Femur (tissue), 1 donor: ENCODE measurements at regions not wholly inside any gene's neighbourhood (a gene's known extent, or its start where the extent isn't known, plus 50 kb on each side); places are given as distances from the start of the nearest gene placed in this dataset.
"Not testable (repeated sequence)": the region's sequence is repeated elsewhere in the genome, so short reads cannot be mapped to it uniquely, and the experiment has no call there.

Source experiments
- DNase-seq: peaks from one replicate; pipeline ENCODE4 v3.0.0-alpha.2; 2017

DNA sequence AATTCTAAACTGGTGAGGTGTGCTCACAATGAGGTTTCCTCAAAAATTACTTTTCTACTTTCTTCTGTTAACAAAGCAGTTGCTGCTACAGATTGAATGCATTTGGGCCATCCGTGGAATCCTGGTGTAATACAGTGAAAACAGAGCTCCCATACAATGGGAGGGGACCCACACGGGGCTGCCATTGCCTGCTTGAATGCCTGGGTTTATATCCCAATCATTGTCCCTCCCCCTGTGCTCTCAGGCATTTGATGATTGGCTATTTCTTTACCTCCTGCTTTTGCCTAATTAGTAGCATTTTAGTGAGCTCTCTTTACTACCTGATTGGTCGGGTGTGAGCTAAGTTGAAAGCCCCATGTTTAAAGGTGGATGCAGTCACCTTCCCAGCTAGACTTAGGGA lies 52.9 kb upstream of the CSF1 start:
- DNase-seq: not testable (repeated sequence)

DNA sequence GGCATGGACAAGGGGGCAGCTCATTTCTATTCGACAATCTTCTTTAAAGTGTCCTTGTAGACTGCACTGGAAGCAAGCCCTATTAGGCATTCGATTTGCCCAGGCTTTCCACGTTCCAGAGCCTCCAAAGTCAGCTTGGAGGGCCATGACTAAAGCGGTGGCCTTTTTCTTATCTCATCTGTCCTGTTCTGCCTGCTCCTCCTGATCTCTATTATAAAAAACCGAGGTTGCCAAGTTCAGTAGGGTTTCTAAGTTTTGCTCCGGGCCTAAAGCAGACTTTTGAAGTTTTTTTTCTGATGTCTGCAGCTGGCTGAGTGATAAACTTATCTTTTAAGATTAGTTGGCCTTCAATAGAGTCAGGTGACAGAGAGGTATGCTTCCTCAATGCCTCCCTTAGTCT lies 54.7 kb upstream of the CSF1 start:
- DNase-seq: not testable (repeated sequence)

DNA sequence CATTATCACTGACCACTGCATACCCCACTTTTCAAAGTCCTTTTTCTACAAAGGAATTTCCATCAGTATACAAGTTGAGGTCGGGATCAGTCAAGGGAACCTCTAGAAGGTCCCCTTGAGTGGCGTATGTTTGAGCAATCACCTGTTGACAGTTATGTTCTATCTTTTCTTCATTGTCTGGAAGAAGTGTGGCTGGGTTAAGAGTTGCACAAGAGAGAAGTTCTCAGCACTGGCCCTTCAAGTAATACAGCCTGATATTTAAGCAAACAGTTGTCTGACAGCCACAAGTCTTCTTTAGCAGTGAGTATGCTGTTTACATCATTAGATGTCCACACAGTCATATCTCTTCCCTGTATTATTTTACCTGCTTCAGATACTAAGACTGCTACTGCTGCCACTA lies 56.7 kb upstream of the CSF1 start:
- DNase-seq: not testable (repeated sequence)

DNA sequence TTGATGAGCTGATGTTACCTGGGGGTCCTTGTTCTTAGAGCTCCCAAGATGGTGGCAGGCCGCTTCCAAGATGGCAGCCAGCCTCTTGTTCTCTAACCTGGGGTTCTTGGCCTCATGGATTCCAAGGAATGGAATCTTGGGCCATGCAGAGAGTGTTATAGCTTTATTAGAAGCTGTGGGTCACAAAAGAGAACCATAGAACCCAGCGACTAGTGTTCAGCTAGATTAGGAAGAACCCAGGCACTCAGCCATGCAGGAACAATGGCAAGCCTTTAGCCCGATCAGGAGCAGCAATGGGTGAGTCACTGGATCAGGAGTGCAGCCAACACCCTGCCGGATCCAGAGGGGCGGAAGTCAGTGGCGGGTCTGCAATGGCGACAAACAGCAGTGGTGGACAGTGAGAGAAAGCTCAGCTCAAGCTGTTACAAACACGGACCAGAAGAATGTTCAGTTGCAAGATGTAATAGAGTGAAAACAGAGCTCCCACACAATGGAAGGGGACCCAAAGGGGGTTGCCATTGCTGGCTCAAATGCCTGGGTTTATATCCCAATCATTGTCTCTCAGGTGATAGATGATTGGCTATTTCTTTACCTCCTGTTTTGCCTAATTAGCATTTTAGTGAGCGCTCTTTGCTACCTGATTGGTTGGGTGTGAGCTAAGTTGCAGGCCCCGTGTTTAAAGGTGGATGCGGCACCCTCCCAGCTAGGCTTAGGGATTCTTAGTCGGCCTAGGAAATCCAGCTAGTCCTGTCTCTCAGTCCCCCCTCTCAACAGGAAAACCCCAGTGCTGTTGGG lies 58.2 kb upstream of the CSF1 start:
- DNase-seq: not testable (repeated sequence)

DNA sequence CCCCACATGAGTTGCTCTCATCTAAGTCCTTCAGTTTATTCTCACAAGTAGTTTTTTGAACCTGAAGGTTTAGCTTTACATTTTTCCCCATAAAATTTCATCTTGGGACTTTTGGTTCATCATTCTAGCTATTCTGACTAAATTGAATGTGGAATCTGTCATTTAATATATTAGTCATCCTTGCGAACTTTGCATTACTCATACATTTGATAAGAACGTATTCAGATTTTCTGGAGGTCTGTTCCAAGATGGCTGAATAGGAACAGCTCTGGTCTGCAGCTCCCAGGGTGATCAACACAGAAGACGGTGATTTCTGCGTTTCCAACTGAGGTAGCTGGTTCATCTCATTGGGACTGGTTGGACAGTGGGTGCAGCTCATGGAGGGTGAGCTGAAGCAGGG lies 59.8 kb upstream of the CSF1 start:
- DNase-seq: no peak

DNA sequence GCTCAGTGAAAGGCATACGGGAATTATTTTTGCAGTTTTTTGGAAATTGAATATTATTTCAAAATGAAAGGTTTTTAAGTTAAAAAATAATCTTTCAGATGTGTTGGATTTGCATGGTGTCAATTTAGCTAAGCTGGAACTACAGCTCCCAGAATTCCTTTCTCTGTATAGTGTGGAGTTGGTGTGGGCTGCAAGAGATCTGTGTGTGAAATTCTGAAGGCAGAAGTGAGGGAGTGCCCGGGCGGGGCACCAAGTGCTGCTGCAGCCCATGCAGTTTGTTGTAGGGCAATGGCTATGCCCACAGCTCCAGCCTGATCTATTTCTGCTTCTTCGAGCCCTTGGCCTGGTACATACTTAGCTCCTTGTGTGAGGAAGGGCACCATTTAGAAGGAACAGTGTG lies 60.5 kb upstream of the CSF1 start:
- DNase-seq: no peak

DNA sequence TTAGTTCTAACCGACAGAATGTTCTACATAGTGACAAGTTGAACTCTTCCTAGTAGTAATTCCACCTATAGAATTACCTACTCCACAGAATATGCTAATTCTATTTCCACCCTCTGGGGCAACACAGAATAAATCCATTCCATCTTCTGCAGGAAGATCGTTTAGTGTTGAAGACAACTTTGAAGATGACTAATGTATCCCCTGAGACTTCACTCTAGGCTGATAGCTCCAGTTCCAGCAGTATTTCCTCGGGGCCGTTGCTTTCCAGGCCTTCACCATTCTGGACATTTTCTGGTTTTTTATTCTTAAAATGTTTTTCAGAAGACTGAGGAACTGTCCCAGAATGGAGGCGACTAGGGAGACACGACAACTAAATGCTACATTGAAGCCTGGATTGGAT lies 61.0 kb upstream of the CSF1 start:
- no peak for DNase-seq

DNA sequence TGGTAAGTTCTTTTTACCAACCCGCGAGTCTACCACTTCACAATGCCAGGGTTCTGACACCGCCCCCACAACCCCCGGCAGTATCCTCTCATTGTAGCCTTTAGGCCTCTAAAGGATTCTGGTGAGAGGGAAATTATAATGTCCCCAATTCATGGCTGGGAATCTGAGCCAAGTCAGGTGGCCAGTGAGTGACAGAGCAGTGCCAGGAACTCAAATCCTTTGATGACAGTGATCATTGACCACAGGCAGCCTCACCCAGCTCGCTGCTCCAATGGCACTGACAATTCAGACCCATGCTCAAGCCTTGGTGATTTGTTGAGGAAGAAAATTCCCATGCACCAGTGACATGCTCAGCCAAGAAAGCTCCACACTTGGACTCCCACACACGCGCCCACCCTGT lies 63.4 kb upstream of the CSF1 start:
- DNase-seq: no peak

DNA sequence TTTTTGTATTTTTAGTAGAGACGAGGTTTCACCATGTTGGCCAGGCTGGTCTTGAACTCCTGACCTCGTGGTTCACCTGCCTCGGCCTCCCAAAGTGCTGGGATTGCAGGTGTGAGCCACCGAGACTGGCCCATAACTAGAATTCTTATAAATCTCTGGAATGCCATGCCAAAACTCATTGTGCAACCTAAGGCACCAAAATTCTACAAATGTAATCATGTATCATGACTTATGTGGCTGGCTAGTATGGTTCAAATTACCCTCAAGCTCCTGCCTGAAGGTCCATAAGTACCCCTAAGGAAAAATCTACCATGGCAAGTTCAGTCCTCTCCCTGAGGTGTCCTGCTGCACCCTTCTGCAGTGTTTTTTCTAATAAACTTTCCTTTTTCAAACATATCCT lies 63.8 kb upstream of the CSF1 start:
- DNase-seq: no peak

DNA sequence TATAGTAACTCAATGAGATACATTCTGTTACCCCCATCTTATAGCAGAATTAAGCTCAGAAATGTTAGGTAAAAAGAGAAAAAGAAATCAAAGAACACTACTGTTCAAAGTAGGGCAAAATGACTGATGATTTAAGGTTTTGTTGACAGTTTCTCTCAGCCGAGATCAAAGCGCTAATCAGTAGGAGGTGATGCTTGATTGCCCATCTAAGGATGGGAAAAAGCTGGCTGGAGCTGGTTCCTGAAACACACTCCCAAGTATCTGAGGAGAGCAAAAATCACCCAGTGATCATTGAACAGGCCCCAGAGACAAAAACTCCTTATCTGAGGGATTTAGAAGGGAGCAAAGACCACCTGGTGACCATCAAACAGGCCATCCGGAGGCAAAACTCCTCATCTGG lies 64.5 kb upstream of the CSF1 start:
- DNase-seq: no peak

DNA sequence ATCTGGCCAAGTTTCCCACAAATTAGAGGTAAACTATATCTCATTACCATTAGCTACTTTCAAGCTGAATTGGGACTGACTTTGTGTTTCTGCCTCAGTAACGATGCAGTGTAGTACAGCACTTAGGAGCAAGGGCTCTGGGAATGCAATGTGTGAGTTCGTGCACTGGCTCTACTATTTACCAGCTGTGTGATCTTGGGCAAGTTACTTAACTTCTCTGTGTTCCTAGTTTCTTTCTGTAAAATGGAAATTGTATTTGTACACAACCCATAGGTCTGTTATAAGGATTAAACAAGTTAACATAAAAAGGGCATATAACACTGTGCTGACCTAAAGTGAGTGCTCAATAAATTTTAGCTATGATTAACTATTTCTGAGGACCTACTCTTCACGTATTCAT lies 65.0 kb upstream of the CSF1 start:
- DNase-seq: no peak

DNA sequence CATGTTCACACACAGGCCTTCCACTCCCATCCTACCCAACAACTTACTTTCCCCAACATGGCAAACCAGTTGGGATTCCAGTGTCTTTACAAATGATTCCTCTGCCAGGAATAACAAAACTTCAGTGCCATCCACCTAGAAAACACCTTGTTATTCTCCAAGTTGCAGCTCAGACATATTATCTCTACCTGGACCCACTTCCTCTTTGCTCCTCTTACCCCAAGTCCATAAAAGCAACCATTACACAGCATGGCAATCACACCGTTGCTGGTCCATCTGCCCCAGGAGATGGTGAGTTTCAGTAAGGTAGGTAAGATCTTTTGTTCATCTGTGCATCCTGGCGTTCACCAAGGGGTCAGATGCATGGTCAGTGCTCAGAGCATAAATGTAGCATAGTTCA lies 66.0 kb upstream of the CSF1 start:
- DNase-seq: no peak

DNA sequence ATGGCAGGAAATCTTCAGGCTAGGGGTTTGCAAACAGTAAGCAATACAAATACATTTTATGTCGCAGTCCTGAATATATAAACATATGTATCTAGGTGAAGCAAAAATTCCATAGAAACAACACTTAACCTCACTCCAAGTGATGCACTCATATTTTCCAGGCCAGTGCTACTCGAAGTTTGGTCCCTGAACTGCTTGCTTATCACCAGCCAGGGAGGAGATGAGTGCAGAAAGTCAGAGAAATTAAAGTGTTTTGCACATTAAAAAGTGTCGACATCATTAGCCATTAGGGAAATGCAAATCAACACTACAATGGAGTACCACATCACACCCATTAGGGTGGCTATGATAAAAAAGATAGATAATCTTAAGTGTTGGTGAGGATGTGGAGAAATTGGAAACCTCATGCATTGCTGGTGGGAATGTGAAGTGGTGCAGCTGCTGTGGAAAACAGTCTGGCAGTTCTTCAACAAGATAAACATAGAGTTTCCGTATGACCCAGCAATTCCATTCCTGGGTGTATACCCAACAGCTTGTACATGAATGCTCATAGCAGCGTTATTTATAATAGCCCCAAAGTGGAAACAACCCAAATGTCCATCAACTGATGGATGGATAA lies 70.5 kb upstream of the CSF1 start:
- DNase-seq: no peak

DNA sequence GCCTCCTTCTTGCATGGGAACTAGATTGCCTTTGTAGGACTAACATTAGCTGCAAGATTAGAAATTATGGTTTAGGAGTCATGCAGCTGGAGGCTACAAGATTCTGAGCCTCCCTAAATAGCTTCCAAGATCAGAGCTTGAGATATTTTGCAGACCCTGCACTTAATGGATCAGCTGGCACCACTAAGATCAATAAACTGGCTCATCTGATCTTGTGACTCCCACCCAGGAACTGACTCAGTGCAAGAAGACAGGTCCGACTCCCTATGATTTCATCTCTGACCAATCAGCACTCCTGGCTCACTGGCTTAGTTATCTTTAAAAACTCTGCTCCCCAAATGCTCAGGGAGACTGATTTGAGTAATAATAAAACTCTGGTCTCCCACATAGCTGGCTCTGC lies 71.4 kb upstream of the CSF1 start:
- not testable (repeated sequence) for DNase-seq

DNA sequence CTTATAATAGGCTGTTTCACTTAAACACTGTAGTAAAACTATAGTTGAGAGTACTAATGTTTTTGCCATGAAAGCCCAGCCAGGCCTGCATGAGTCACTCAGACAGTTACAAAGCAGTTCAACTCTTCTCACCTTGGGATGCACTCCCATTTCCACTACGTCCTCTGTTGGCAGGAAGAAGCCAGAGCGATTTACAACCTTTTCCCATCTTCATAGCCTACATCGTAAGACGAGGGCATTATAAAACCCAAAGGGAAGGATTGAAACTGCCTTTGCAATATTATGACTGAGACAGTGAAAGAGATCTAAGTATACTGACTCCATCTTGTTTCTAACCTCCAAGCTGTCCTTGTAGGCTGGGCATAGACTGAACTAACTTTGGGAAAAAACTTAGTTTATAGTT lies 71.8 kb upstream of the CSF1 start:
- DNase-seq: no peak

DNA sequence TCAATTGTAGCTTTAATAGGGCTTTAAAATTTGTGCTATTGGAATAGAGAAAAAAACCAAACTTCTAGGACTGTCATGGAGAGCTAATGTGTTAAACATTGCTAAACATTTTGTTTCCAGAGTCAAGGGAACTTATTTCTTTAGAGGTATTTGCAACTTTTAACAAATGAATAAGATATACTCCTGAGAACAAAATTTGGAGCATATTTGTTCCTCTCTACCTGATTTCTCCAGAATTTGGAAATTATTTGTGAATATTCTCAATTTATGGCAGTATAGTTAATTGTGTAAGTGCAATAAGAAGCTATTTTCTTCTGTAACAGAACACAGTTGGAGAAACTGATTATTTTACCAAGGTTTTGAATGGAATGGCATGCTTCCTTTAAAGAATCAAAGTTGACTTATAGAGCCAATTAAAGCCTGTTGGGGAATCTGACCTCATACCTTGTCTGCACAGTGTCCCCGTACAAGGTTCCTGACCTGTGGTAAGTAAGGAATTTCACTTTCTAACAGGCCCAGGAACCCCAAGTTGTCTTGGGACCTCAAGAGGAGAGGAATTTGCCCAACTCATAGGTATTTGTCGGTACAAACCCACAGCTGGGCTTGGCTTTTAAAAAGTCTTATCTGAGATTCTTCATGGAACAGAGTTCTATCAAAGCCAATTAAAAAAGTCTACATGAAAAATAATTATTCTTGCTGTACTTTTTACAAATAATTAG lies 72.6 kb upstream of the CSF1 start:
- no peak for DNase-seq

DNA sequence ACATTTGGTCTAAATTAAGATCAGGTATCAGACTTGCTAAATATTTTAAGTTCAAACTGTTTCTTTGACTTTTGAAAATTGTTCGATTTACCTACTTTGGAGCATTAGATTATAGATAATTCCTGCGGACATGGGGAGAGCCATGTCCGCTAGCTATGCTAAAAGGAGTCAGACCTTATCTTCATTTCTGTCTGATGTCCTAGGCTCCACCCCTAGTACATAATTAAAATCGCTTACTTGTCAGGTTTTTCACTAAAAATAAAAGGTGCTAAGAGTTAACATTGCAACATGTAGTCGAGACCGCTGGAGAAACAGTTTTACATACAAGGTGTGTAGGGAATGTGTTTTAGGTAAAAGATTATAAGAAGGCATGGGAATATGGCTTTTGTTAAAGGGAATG lies 71.9 kb upstream of the EPS8L3 start:
- not testable (repeated sequence) for DNase-seq

DNA sequence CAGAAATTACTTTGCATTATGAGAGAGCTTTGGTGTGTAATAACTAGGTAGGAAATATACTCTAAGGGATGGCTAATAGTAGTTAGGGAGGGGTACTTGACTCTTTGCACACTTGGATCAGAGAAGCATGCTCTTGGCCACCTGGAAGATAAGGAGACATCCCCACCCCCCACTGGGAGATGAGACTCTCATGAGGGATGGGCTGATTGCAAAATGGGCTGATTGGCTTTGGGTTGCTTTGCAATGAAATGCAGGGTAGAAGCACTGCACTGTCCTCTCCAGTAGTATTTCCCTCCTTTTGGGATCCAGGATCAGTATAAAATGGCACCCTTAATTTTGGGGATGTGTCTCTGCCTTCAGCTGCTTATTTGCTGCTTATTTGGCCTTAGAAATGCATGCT lies 71.2 kb upstream of the EPS8L3 start:
- no peak for DNase-seq

DNA sequence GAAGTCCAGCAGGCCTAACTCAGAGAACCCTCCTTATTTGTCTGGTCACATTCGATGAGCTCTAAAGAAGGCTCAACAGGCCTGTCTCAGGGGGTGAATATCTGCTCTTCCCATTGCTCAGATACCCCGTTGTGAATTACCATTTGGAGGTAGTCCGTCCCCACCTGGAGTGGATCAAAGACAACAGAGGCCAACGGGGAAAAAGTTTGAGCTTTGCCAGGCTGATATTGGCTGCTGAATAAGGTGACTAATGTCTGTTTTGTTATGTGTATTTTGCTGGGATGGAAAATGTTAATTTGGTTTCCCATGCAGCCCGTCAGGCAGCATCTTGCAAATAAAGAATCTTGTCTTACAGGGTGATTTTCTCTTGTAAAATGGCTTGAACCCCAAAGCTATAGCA lies 69.2 kb upstream of the EPS8L3 start:
- DNase-seq: no peak

DNA sequence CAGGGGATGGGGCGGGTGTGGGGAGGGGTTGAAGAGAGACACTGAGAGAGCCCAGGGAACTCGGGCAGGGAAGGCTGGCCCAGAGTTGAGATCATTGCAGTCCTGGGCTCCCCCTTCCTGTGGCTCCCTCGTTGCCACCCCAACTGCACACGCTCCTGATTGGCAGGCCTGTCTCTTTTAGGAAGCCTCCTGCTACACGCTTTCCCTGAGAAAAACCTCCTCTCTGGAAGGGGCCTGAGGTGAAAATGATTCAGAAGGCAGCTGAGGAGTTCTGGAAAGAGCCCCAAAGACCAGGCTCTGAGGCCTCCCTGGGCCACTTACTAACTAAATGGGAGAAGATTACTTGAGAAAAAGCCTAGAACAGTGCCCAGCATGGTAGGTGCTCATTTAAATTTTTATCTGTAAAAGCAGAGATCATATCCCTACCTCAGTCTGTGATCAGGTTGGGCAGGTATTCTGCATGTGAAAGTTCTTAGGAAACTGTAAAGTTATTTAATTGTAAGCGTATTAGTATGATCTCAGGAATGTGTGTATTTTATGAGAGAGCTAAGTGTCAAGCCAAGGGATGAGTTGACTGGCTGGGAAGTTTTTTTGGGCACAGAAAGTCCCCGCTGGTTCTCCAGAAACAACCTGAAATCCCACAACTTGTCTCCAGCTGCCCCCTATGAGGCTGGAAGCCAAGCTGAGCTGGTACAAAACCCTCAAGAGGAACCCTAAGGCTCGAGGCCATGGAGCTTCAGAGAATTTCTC lies 65.2 kb upstream of the EPS8L3 start:
- no peak for DNase-seq

DNA sequence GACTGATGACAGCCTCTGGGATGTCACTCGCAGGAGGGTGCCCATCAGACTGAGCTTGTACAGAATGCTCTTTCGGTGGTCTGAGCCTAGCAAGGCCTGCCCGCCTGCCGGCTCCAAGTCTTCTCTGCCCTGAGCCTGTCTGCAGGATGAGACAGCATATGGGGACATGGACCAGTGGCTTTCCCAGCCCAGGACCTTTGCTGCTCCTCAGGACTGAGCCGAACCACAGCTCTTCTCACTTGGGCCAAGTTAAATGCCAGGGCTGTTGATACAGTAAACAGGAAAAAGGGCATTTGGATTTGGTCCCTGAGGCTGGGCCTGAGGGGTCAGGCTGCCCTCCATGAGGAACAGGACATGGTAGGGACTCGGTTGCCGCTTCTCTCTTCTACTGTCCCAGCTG lies 64.3 kb upstream of the EPS8L3 start:
- no peak for DNase-seq

DNA sequence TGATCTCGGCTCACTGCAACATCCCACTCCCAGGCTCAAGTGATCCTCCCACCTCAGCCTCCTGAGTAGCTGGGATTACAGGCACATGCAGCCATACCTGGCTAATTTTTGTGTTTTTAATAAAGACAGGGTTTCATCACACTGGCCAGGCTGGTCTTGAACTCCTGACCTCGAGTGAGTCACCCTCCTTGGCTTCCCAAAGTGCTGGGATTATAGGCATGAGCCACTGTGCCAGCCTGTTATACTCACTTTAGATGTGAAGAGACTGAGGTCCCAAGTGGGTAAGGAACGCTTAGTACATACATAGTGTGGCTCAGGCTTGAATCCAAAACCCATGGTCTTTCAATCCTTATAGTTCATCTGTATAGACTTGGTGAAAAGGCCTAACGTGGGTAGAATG lies 63.7 kb upstream of the EPS8L3 start:
- no peak for DNase-seq

DNA sequence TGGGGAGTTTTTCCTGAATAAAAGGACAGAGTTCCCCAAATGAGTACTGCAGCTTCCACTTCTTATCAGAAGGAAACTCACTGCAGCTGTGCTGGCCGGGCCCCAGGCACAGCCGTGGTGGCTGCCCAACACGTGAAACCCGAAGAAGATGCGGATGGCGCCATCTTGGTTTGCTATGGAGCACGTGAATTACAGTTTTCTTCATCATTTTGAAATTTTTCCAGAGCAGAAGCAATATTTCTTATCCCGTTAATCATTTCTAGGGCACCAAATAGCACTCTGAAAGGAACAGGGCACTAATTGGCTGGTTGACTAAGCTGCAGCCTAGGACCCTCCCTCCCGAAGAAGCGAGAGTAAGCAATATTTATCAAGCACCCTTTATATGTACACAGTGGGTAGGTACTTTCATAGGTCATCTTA lies 63.2 kb upstream of the EPS8L3 start:
- DNase-seq: no peak

DNA sequence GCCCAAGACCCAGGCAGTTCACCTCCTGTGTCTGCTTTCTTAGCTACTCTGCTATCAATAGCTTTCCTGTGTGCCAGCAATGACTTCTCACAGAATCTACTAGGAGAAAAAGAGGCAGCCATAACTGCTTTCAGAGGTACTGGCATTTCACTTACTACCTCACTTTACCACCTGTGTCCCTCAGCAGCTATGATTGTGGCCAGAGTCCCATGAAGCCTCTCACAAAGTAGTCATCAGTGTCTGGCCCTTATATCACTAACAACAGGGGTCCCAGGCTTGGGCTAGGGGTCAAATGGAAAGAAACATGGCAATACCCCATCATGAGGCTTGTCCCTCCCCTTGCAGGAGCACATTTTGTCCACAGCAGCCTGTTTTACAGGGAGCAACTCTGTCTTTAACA lies 62.7 kb upstream of the EPS8L3 start:
- DNase-seq: no peak
